ENCODE measurements at regions not wholly inside any gene's neighbourhood (a gene's known extent, or its start where the extent isn't known, plus 50 kb on each side); places are given as distances from the start of the nearest gene placed in this dataset.
"Not testable (repeated sequence)": the region's sequence is repeated elsewhere in the genome, so short reads cannot be mapped to it uniquely, and the experiment has no call there.

DNA sequence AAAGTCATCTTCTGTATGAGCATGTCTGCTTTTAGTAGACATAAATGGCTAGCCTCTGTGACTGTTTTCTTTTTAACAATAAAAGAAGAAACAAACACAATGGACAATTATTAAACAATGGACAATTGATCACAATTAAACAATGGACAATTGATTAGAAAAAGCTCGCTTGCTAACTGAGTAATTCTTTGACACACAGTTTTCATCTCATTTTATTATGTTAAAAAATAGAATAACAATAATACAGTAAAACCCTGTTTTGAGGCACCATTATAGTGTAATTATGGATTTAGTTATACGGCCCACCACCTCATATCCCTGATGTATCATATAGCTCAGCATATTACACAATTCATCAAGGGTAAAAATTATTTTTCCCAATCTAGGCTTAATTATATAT, 989.0 kb downstream of the LTN1 start:
- TF ChIP-seq, protein P1, sequence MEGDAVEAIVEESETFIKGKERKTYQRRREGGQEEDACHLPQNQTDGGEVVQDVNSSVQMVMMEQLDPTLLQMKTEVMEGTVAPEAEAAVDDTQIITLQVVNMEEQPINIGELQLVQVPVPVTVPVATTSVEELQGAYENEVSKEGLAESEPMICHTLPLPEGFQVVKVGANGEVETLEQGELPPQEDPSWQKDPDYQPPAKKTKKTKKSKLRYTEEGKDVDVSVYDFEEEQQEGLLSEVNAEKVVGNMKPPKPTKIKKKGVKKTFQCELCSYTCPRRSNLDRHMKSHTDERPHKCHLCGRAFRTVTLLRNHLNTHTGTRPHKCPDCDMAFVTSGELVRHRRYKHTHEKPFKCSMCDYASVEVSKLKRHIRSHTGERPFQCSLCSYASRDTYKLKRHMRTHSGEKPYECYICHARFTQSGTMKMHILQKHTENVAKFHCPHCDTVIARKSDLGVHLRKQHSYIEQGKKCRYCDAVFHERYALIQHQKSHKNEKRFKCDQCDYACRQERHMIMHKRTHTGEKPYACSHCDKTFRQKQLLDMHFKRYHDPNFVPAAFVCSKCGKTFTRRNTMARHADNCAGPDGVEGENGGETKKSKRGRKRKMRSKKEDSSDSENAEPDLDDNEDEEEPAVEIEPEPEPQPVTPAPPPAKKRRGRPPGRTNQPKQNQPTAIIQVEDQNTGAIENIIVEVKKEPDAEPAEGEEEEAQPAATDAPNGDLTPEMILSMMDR (IDR thresholded peaks at IDR 0.05), result not testable (repeated sequence)
- not testable (repeated sequence) for TF ChIP-seq POLR2AphosphoS5 (IDR thresholded peaks at IDR 0.05)
